ENCODE measurements at regions not wholly inside any gene's neighbourhood (a gene's known extent, or its start where the extent isn't known, plus 50 kb on each side); places are given as distances from the start of the nearest gene placed in this dataset.

DNA sequence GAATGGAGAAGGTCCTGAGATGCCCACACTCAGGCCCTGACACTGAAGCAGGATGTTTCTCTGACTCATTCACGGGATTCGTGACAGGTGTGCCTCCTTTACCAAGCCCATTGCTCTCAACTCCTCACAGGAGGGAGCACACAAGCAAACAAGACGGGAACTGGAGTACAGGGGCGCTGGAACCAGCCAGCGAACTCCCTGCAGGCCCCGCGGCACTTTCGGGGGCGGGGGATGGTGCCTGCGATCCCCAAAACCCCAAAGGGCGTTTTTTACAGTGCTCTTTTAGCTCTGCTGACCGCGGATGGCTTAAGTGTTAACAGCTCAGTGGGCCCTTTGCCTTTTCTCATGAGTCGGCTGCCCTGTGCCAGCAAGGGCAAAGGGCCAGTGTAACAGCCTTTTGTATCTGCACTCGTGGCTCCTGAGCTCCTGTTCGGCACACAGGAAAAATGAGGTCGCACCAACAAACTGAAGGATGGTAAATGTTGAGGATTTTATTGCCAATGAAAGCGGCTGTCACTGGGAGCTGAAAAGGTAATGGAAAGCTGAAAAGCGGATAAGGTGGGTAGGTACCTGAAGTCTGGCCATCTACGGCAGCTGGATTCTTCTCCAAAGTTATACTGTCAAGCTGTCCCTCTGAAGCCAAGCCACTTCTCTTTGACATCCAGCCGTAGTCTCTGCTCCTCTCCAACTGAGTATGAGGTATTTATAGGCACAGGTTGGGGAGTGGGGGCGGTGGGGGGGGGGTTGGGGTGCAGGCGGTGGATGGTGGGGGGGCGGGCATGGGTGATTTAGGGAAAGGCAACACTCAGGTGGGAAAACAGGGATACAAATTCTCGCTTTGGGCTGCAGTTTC is 65.0 kb upstream of the TRPC4 start:
- Histone ChIP-seq H3K18ac (ENCODE audit: insufficient read length, low read depth, low read length) (no peak overlapping the region), H3K27ac (ENCODE audit: insufficient read length, low read depth, low read length) (no peak overlapping the region), H2BK20ac (ENCODE audit: low read depth, low read length, poor library complexity, severe bottlenecking) (no peak overlapping the region), H3K27me3 (ENCODE audit: insufficient read depth, low read length) (no peaks in the 10 kb centered on the region), H4K5ac (ENCODE audit: insufficient read length, low read depth, low read length) (no peak overlapping the region), H3K23ac (ENCODE audit: insufficient read length, low read depth, low read length) (no peak overlapping the region), H4K8ac (replicated peaks; ENCODE audit: insufficient read length, low read depth, low read length) (no peak overlapping the region), H4K91ac (ENCODE audit: insufficient read length, low read depth, low read length) (no peak overlapping the region), H2BK12ac (ENCODE audit: insufficient read length, low read depth, low read length) (no peak overlapping the region), H3K4me2 (ENCODE audit: insufficient read depth, insufficient read length, low read length) (no peak overlapping the region), H3K14ac (ENCODE audit: insufficient read depth, low read length) (no peak overlapping the region), H2BK120ac (ENCODE audit: low read depth, low read length, poor library complexity, severe bottlenecking) (no peak overlapping the region), H2AFZ (ENCODE audit: low read length) (no peak overlapping the region), H2AK5ac (ENCODE audit: insufficient read length, low read length) (no peak overlapping the region), H4K20me1 (ENCODE audit: control insufficient read depth, insufficient read depth, insufficient read length) (no peaks in the 10 kb centered on the region), H3K4me1 (ENCODE audit: insufficient read depth, low read length) (no peaks in the 10 kb centered on the region), H3K9me3 (ENCODE audit: control insufficient read depth, low read depth, low read length) (no peaks in the 10 kb centered on the region), H3K4ac (ENCODE audit: low read depth, low read length) (no peak overlapping the region), H3K23me2 (ENCODE audit: insufficient read length, low read depth, low read length, poor library complexity, severe bottlenecking) (no peaks in the 10 kb centered on the region), H2BK5ac (ENCODE audit: insufficient read length, low read length) (no peak overlapping the region), H3K79me2 (ENCODE audit: insufficient read depth, low read length) (no peaks in the 10 kb centered on the region), H3T11ph (ENCODE audit: low read length) (no peak overlapping the region), H3K56ac (ENCODE audit: insufficient read length, low read depth, low read length) (no peak overlapping the region), H3K9ac (ENCODE audit: extremely low read depth, insufficient read length, low read length) (no peak overlapping the region), H3K79me1 (ENCODE audit: insufficient read depth, low read depth, low read length, poor library complexity, severe bottlenecking) (no peaks in the 10 kb centered on the region), H2BK15ac (ENCODE audit: low read depth, low read length) (no peak overlapping the region)
- peak; percentile 42 for DNase-seq
- TF ChIP-seq, protein P1, sequence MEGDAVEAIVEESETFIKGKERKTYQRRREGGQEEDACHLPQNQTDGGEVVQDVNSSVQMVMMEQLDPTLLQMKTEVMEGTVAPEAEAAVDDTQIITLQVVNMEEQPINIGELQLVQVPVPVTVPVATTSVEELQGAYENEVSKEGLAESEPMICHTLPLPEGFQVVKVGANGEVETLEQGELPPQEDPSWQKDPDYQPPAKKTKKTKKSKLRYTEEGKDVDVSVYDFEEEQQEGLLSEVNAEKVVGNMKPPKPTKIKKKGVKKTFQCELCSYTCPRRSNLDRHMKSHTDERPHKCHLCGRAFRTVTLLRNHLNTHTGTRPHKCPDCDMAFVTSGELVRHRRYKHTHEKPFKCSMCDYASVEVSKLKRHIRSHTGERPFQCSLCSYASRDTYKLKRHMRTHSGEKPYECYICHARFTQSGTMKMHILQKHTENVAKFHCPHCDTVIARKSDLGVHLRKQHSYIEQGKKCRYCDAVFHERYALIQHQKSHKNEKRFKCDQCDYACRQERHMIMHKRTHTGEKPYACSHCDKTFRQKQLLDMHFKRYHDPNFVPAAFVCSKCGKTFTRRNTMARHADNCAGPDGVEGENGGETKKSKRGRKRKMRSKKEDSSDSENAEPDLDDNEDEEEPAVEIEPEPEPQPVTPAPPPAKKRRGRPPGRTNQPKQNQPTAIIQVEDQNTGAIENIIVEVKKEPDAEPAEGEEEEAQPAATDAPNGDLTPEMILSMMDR (conservative IDR thresholded peaks at IDR 0.05): no peak
- peak overlapping the region in 2 of 3 experiments; percentile 54 to 79; a peak in 2 of 7 replicates for H3K27ac Mint-ChIP-seq
- H3K4me3 Mint-ChIP-seq: no peak overlapping the region
- no CpG with 5 or more reads among the region's 25 CpGs for WGBS (ENCODE audit: extremely low coverage, insufficient read length, low lambda C conversion rate)
- no peaks in the 10 kb centered on the region for H3K9me3 Mint-ChIP-seq
- H3K36me3 Mint-ChIP-seq (ENCODE audit: insufficient read depth in 1 of 3, low read depth in 3 of 3): no peaks in the 10 kb centered on the region
- no peaks in the 10 kb centered on the region for H3K27me3 Mint-ChIP-seq (ENCODE audit: low read depth)
- peaks cover 18% of the 10 kb centered on the region in 2 experiments for H3K4me1 Mint-ChIP-seq

All from H9 (cell line).